SU-DHL-6 (cell line): ENCODE measurements at regions not wholly inside any gene's neighbourhood (a gene's known extent, or its start where the extent isn't known, plus 50 kb on each side); places are given as distances from the start of the nearest gene placed in this dataset.
"Not testable (repeated sequence)": the region's sequence is repeated elsewhere in the genome, so short reads cannot be mapped to it uniquely, and the experiment has no call there.

Experiments used
- H2AFZ ChIP-seq: fragments of 200-600 bp; sonication (generic); 2 replicates; pipeline ENCODE4 v1.6.1; 2014; ENCODE audit warnings: low read depth, mild to moderate bottlenecking, moderate library complexity, mixed read lengths, antibody characterized with exemption, low read length; ENCODE audit not compliant: severe bottlenecking
- H3F3A ChIP-seq: fragments of 200-600 bp; shearing (Covaris generic); 2 replicates; pipeline ENCODE4 v1.6.0; 2016; ENCODE audit warnings: antibody characterized with exemption, mild to moderate bottlenecking; ENCODE audit not compliant: insufficient read depth
- H3K27ac ChIP-seq: fragments of 200-600 bp; sonication (generic); 2 replicates; pipeline ENCODE4 v1.5.1; 2016; ENCODE audit warnings: low read depth, mild to moderate bottlenecking, low read length, moderate library complexity, mixed read lengths
- H3K27me3 ChIP-seq: fragments of 200-600 bp; sonication (generic), shearing (Covaris generic); 2 replicates; pipeline ENCODE4 v1.6.0; 2014; ENCODE audit warnings: mild to moderate bottlenecking, low read length
- H3K36me3 ChIP-seq: fragments of 200-600 bp; sonication (generic); 2 replicates; pipeline ENCODE4 v1.6.1; 2014; ENCODE audit warnings: mild to moderate bottlenecking, low read length, mixed read lengths
- H3K4me2 ChIP-seq: fragments of 300-600, 200-600 bp; shearing (Covaris generic), sonication (generic); 2 replicates; pipeline ENCODE4 v1.6.0; 2014; ENCODE audit warnings: low read length, low read depth, mild to moderate bottlenecking; ENCODE audit not compliant: poor library complexity, severe bottlenecking
- H3K4me3 ChIP-seq: fragments of 200-600 bp; sonication (generic); 2 replicates; pipeline ENCODE4 v1.5.1; 2014; ENCODE audit warnings: antibody characterized with exemption, low read length, mild to moderate bottlenecking, mixed read lengths; ENCODE audit not compliant: insufficient read depth, poor library complexity, severe bottlenecking
- H3K79me2 ChIP-seq: fragments of 200-600 bp; sonication (generic); 2 replicates; pipeline ENCODE4 v1.6.1; 2014; ENCODE audit warnings: mild to moderate bottlenecking, low read length, moderate library complexity; ENCODE audit not compliant: insufficient read depth
- H3K9ac ChIP-seq: fragments of 200-600 bp; sonication (generic); 2 replicates; pipeline ENCODE4 v1.7.0; 2014; ENCODE audit warnings: mild to moderate bottlenecking, low read length
- H3K9me2 ChIP-seq: fragments of 200-600 bp; sonication (generic); replicated peaks from 2 replicates; pipeline ENCODE4 v1.6.1; 2014; ENCODE audit warnings: low read length; ENCODE audit not compliant: insufficient read depth
- H3K9me3 ChIP-seq: fragments of 200-600 bp; sonication (generic); 2 replicates; pipeline ENCODE4 v1.6.1; 2014; ENCODE audit warnings: low read length, mixed read lengths; ENCODE audit not compliant: insufficient read depth
- H4K20me1 ChIP-seq: fragments of 200-600 bp; sonication (generic); 2 replicates; pipeline ENCODE4 v1.6.1; 2014; ENCODE audit warnings: low read depth, mild to moderate bottlenecking, antibody characterized with exemption, low read length, moderate library complexity, mixed read lengths
- EZH2phosphoT487 ChIP-seq: fragments of 200-600 bp; sonication (generic), shearing (Covaris generic); conservative IDR thresholded peaks from 2 replicates; pipeline ENCODE4 v1.6.1; 2018; ENCODE audit warnings: mild to moderate bottlenecking, antibody characterized with exemption, low read length, moderate library complexity, mixed read lengths
- TF ChIP-seq, protein P1 (sequence below): fragments of 200-600 bp; sonication (generic); IDR thresholded peaks from one replicate; pipeline ENCODE4 v1.5.1; 2017; ENCODE audit warnings: antibody characterized with exemption, mild to moderate bottlenecking, low read length, moderate library complexity; ENCODE audit not compliant: insufficient read depth, poor library complexity, severe bottlenecking

- H3K4me2 ChIP-seq = no peak overlapping the region
- no peak overlapping the region for H2AFZ ChIP-seq
Measured at GRCh38 chr3:165920984-165921383, 83.8 kb upstream of the BCHE start.

DNA sequence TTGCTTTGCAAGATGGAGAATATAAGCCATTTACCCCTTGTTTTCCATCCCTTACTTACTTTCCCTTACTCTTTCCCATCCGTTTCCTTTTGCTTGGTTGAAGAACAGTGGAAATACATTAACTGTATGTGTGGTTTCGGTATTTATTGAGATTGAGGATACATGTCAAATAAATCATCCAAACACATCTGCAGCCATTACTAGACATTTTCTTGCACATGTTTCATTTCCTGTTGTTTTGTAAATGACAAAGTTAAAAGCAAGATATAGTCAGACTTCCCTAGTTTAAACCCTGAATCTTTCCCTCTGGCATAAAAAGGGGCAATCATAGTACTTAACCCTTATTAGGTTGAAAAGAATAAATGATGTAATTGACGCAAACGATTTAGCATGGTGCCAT is 82.1 kb upstream of the BCHE start:
- Histone ChIP-seq H3F3A (no peaks in the 10 kb centered on the region), H3K4me2 (no peak overlapping the region), H3K4me3 (no peak overlapping the region), H3K27me3 (no peaks in the 10 kb centered on the region), H3K79me2 (no peaks in the 10 kb centered on the region), H4K20me1 (no peaks in the 10 kb centered on the region), H3K27ac (no peak overlapping the region), H3K9me3 (no peaks in the 10 kb centered on the region), H3K36me3 (no peaks in the 10 kb centered on the region), H3K9ac (no peak overlapping the region), H3K9me2 (no peaks in the 10 kb centered on the region), H2AFZ (no peak overlapping the region)
- TF ChIP-seq, protein P1, sequence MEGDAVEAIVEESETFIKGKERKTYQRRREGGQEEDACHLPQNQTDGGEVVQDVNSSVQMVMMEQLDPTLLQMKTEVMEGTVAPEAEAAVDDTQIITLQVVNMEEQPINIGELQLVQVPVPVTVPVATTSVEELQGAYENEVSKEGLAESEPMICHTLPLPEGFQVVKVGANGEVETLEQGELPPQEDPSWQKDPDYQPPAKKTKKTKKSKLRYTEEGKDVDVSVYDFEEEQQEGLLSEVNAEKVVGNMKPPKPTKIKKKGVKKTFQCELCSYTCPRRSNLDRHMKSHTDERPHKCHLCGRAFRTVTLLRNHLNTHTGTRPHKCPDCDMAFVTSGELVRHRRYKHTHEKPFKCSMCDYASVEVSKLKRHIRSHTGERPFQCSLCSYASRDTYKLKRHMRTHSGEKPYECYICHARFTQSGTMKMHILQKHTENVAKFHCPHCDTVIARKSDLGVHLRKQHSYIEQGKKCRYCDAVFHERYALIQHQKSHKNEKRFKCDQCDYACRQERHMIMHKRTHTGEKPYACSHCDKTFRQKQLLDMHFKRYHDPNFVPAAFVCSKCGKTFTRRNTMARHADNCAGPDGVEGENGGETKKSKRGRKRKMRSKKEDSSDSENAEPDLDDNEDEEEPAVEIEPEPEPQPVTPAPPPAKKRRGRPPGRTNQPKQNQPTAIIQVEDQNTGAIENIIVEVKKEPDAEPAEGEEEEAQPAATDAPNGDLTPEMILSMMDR = no peak
- TF ChIP-seq EZH2phosphoT487 = no peak

More at GRCh38 chr3:165920984-165921383, 83.8 kb upstream of the BCHE start:
- Histone ChIP-seq H4K20me1 (no peaks in the 10 kb centered on the region), H3K9me2 (no peaks in the 10 kb centered on the region), H3K27me3 (no peaks in the 10 kb centered on the region), H3K79me2 (no peaks in the 10 kb centered on the region), H3K27ac (no peak overlapping the region), H3K4me3 (no peak overlapping the region), H3K36me3 (no peaks in the 10 kb centered on the region), H3K9me3 (no peaks in the 10 kb centered on the region), H3F3A (no peaks in the 10 kb centered on the region), H3K9ac (no peak overlapping the region)
- TF ChIP-seq EZH2phosphoT487 = no peak
- TF ChIP-seq, protein P1 = no peak

DNA sequence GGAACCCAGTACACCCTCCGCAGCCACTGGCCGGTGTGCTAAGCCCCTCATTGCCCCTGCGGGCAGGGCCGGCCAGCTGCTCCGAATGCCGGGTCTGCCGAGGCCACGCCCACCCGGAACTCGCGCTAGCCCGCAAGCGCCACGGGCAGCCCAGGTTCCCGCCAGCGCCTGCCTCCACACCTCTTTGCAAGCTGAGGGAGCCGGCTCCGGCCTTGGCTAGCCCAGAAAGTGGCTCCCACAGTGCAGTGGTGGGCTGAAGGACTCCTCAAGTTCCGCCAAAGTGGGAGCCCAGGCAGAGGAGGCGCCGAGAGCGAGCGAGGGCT is 81.4 kb upstream of the BCHE start:
- H2AFZ ChIP-seq = no peak overlapping the region
- H3K27me3 ChIP-seq = no peaks in the 10 kb centered on the region
- H3K79me2 ChIP-seq = no peaks in the 10 kb centered on the region
- no peaks in the 10 kb centered on the region for H4K20me1 ChIP-seq
- H3K27ac ChIP-seq = no peak overlapping the region
- H3K4me3 ChIP-seq = no peak overlapping the region
- no peaks in the 10 kb centered on the region for H3K9me3 ChIP-seq
- no peak for TF ChIP-seq EZH2phosphoT487
- TF ChIP-seq, protein P1 = no peak
- H3K4me2 ChIP-seq = no peak overlapping the region
- no peaks in the 10 kb centered on the region for H3K36me3 ChIP-seq
- no peaks in the 10 kb centered on the region for H3F3A ChIP-seq
- no peak overlapping the region for H3K9ac ChIP-seq
- H3K9me2 ChIP-seq = no peaks in the 10 kb centered on the region

GRCh38 chr3:165917938-165918656 is 80.9 kb upstream of the BCHE start:
- not testable (repeated sequence) for H3F3A ChIP-seq, H2AFZ ChIP-seq, H3K9ac ChIP-seq, H3K36me3 ChIP-seq, H3K9me3 ChIP-seq, H3K9me2 ChIP-seq, H3K27me3 ChIP-seq, H3K79me2 ChIP-seq, H3K4me2 ChIP-seq, H3K4me3 ChIP-seq, H3K27ac ChIP-seq, H4K20me1 ChIP-seq

DNA sequence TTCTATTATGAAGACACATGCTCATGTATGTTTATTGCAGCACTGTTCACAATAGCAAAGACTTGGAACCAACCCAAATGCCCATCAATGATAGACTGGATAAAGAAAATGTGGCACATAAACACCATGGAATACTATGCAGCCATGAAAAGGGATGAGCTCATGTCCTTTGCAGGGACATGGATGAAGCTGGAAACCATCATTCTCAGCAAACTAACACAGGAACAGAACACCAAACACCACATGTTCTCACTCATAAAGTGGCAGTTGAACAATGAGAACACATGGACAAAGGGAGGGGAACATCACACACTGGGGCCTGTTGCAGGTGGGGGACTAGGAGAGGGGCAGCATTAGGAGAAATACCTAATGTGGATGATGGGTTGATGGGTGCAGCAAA is 77.9 kb upstream of the BCHE start:
- H3K79me2 ChIP-seq, H3K36me3 ChIP-seq, H2AFZ ChIP-seq, H3F3A ChIP-seq, H3K9me3 ChIP-seq, H3K4me3 ChIP-seq, H3K9me2 ChIP-seq, H3K27ac ChIP-seq, H4K20me1 ChIP-seq, H3K27me3 ChIP-seq, H3K4me2 ChIP-seq, H3K9ac ChIP-seq: not testable (repeated sequence)
